Uterus (tissue), 3 donors: ENCODE measurements at regions not wholly inside any gene's neighbourhood (a gene's known extent, or its start where the extent isn't known, plus 50 kb on each side); places are given as distances from the start of the nearest gene placed in this dataset.

Experiments used
- DNase-seq, 2 donors: peaks; one replicate each; pipeline ENCODE4 v3.0.0-alpha.2; 2019 to 2020
- H3K27ac ChIP-seq, 2 donors: fragments of 200-600 bp; sonication (generic); 1 replicate in 1 of 2; 2 replicates in 1 of 2; pipeline ENCODE4 v1.5.1; 2016 to 2018
- H3K27me3 ChIP-seq, 2 donors: fragments of 200-600 bp; sonication (generic); one replicate each; pipeline ENCODE4 v1.5.1; 2018 to 2019; ENCODE audit warnings: control low read depth in 1 of 2
- H3K36me3 ChIP-seq, 2 donors: fragments of 200-600 bp; sonication (generic); one replicate each; pipeline ENCODE4 v1.5.1; 2019; ENCODE audit warnings: control low read depth in 1 of 2
- H3K4me1 ChIP-seq, 2 donors: fragments of 200-600 bp; sonication (generic); one replicate each; pipeline ENCODE4 v1.5.1; 2018 to 2019; ENCODE audit warnings: control low read depth in 1 of 2
- H3K4me3 ChIP-seq, 2 donors: fragments of 200-600 bp; sonication (generic); 1 replicate in 1 of 2; 2 replicates in 1 of 2; pipeline ENCODE4 v1.5.1; 2018 to 2019; ENCODE audit warnings: mild to moderate bottlenecking in 1 of 2
- H3K9me3 ChIP-seq, 2 donors: fragments of 200-600 bp; sonication (generic); one replicate each; pipeline ENCODE4 v1.5.1; 2019; ENCODE audit warnings: control low read depth in 1 of 2
- CTCF ChIP-seq, 4 experiments: fragments of 200-600 bp in 2 of 4; fragments of 450-650 bp in 2 of 4; sonication (generic) in 2 of 4; IDR thresholded peaks; one replicate each; pipeline ENCODE4 v1.5.1; 2016 to 2019; ENCODE audit warnings: antibody characterized with exemption in 4 of 4, mild to moderate bottlenecking in 2 of 4, moderate library complexity in 1 of 4
- POLR2A ChIP-seq, 2 donors: fragments of 450-650 bp; IDR thresholded peaks; one replicate each; pipeline ENCODE4 v1.6.1; 2016; ENCODE audit warnings: antibody characterized with exemption in 2 of 2, mild to moderate bottlenecking in 1 of 2, moderate library complexity in 1 of 2
- intact Hi-C: fragments of 100-400 bp; cut with DNase I; formaldehyde crosslinking; loops from one replicate; pipeline ENCODE4 v1.15.1; 2023; ENCODE audit warnings: low total_unique reads
- donor health status: DM: yes; HTN: yes; CAD: no.

- TF ChIP-seq CTCF (IDR thresholded peaks at IDR 0.05) (no peak), POLR2A (IDR thresholded peaks at IDR 0.05) (no peak)
- intact Hi-C loops = no loop called here
- DNase-seq = no peak
- Histone ChIP-seq H3K4me3 (no peak overlapping the region), H3K9me3 (no peaks in the 10 kb centered on the region), H3K27me3 (no peaks in the 10 kb centered on the region), H3K4me1 (no peaks in the 10 kb centered on the region), H3K27ac (no peak overlapping the region), H3K36me3 (no peaks in the 10 kb centered on the region)
Measured at GRCh38 chr2:81703831-81704230, 1399.3 kb upstream of the LRRTM1 start.

DNA sequence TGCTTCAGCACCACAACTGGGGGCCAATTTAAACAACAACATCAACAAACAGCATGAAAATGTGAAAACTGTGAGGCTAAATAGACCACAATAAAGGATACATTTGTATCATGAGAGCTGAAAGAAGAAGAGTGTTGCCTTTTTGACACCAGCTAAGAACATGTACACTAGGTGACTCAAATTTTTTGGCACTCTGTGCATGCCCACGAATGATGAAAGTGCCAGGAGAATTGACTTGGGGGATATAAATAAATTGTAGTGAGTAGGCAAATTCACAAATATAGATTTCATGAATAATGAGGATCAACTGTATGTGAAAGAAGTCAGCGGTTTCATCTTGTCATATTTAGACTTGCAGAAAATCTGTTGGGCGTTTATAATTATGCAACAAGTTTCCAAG lies 1388.0 kb upstream of the LRRTM1 start:
- no peak overlapping the region for H3K27ac ChIP-seq
- no peaks in the 10 kb centered on the region for H3K36me3 ChIP-seq
- intact Hi-C loops = no loop called here
- no peak for DNase-seq
- H3K4me1 ChIP-seq = no peaks in the 10 kb centered on the region
- no peaks in the 10 kb centered on the region for H3K9me3 ChIP-seq
- TF ChIP-seq CTCF (IDR thresholded peaks at IDR 0.05) = no peak
- no peak for TF ChIP-seq POLR2A (IDR thresholded peaks at IDR 0.05)
- H3K27me3 ChIP-seq = no peaks in the 10 kb centered on the region
- H3K4me3 ChIP-seq = no peak overlapping the region

- H3K4me3 ChIP-seq = no peak overlapping the region
Measured at GRCh38 chr2:81675641-81676040, 1371.1 kb upstream of the LRRTM1 start.

DNA sequence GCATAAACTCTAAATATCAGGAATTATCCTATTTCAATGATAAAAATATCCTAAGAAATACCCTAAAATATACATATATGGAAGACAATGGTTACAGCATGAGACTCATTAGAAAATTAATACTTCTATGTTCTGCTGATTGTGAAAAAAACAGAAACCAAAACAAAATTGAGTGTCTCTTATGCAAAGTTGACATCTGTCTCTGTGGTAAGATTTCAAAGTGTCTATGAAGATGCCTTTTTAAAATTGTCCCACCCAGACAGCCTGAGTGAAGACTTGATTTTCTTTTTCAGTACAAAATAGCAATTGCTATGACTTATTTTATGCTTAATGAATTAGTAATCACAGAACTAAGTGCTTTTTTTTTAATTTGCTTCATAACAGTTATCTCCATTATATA lies 1368.4 kb upstream of the LRRTM1 start:
- intact Hi-C loops = no loop called here
- Histone ChIP-seq H3K36me3 (no peaks in the 10 kb centered on the region), H3K27me3 (no peaks in the 10 kb centered on the region), H3K4me3 (no peak overlapping the region), H3K4me1 (no peaks in the 10 kb centered on the region), H3K9me3 (no peaks in the 10 kb centered on the region), H3K27ac (no peak overlapping the region)
- DNase-seq = no peak
- TF ChIP-seq CTCF (IDR thresholded peaks at IDR 0.05) (no peak), POLR2A (IDR thresholded peaks at IDR 0.05) (no peak)

More at GRCh38 chr2:81675641-81676040, 1371.1 kb upstream of the LRRTM1 start:
- no peak for DNase-seq
- Histone ChIP-seq H3K27ac (no peak overlapping the region), H3K9me3 (no peaks in the 10 kb centered on the region), H3K27me3 (no peaks in the 10 kb centered on the region), H3K36me3 (no peaks in the 10 kb centered on the region), H3K4me1 (no peaks in the 10 kb centered on the region)
- intact Hi-C loops = no loop called here
- TF ChIP-seq CTCF (IDR thresholded peaks at IDR 0.05) (no peak), POLR2A (IDR thresholded peaks at IDR 0.05) (no peak)

GRCh38 chr2:81672516-81672915 lies 1368.0 kb upstream of the LRRTM1 start:
- intact Hi-C loops = no loop called here
- Histone ChIP-seq H3K4me1 (no peaks in the 10 kb centered on the region), H3K27me3 (no peaks in the 10 kb centered on the region), H3K27ac (no peak overlapping the region), H3K9me3 (no peaks in the 10 kb centered on the region), H3K4me3 (no peak overlapping the region), H3K36me3 (no peaks in the 10 kb centered on the region)
- no peak for DNase-seq
- TF ChIP-seq CTCF (IDR thresholded peaks at IDR 0.05) = no peak
- no peak for TF ChIP-seq POLR2A (IDR thresholded peaks at IDR 0.05)
